ENCODE measurements at regions not wholly inside any gene's neighbourhood (a gene's known extent, or its start where the extent isn't known, plus 50 kb on each side); places are given as distances from the start of the nearest gene placed in this dataset.

- H3K36me3 ChIP-seq (ENCODE audit: control insufficient read depth, insufficient read depth, low read length) = no peaks in the 10 kb centered on the region
- no peak for ATAC-seq
- no peak for TF ChIP-seq CTCF (IDR thresholded peaks at IDR 0.05)
- TF ChIP-seq SIN3A (IDR thresholded peaks at IDR 0.05; ENCODE audit: borderline replicate concordance, insufficient read depth, low read depth, low read length) = no peak
- no peak for TF ChIP-seq POLR2AphosphoS5 (IDR thresholded peaks at IDR 0.05; ENCODE audit: low read depth, low read length)
- no peak for TF ChIP-seq TCF7L2 (IDR thresholded peaks at IDR 0.05; ENCODE audit: low read depth, low read length)
- no peak for TF ChIP-seq REST (IDR thresholded peaks at IDR 0.05; ENCODE audit: insufficient read depth in 1 of 2, low read depth in 2 of 2, low read length in 1 of 2)
- BruUV-seq (replicated peaks) = no TSS peak
- CTCF ChIA-PET = no interaction called here
- no peak for DNase-seq (ENCODE audit: low read depth, low spot score)
- no peaks in the 10 kb centered on the region for H3K9me3 ChIP-seq (ENCODE audit: control insufficient read depth, insufficient read depth, low read depth, low read length)
- in situ Hi-C loops (cut with HindIII; ENCODE audit: low pct_unique_long_range_greater_than_20kb, low sequenced_read_pairs) (no loop called here), intact Hi-C loops (cut with micrococcal nuclease; ENCODE audit: unreplicated experiment) (no loop called here)
- no peaks in the 10 kb centered on the region for H3K4me1 ChIP-seq (ENCODE audit: control insufficient read depth, insufficient read depth, low read length)
- H3K4me3 ChIP-seq (ENCODE audit: low read depth in 2 of 2, low read length in 2 of 2) = no peak overlapping the region
- no peaks in the 10 kb centered on the region for H3K27me3 ChIP-seq (ENCODE audit: control insufficient read depth, insufficient read depth, low read length)
- POLR2A ChIA-PET = no interaction called here
- no peak overlapping the region for H3K27ac ChIP-seq (ENCODE audit: low read length)
These were observed 137.6 kb downstream of the GRIN2B start for GRCh38 chr12:13843841-13844240.

- ChIA-PET CTCF (no interaction called here), POLR2A (no interaction called here)
- intact Hi-C loops (cut with micrococcal nuclease; ENCODE audit: unreplicated experiment) = no loop called here
- TF ChIP-seq SIN3A (IDR thresholded peaks at IDR 0.05; ENCODE audit: borderline replicate concordance, insufficient read depth, low read depth, low read length) = no peak
- no peak for TF ChIP-seq REST (IDR thresholded peaks at IDR 0.05; ENCODE audit: insufficient read depth in 1 of 2, low read depth in 2 of 2, low read length in 1 of 2)
- TF ChIP-seq POLR2AphosphoS5 (IDR thresholded peaks at IDR 0.05; ENCODE audit: low read depth, low read length) = no peak
- no peak for TF ChIP-seq TCF7L2 (IDR thresholded peaks at IDR 0.05; ENCODE audit: low read depth, low read length)
- no peak for TF ChIP-seq CTCF (IDR thresholded peaks at IDR 0.05)
- no peaks in the 10 kb centered on the region for H3K27me3 ChIP-seq (ENCODE audit: control insufficient read depth, insufficient read depth, low read length)
- no TSS peak for BruUV-seq (replicated peaks)
- H3K4me1 ChIP-seq (ENCODE audit: control insufficient read depth, insufficient read depth, low read length) = no peaks in the 10 kb centered on the region
- H3K4me3 ChIP-seq (ENCODE audit: low read depth in 2 of 2, low read length in 2 of 2) = no peak overlapping the region
- no peak for DNase-seq (ENCODE audit: low read depth, low spot score)
- in situ Hi-C loops (cut with HindIII; ENCODE audit: low pct_unique_long_range_greater_than_20kb, low sequenced_read_pairs) = no loop called here
- no peak for ATAC-seq
- no peaks in the 10 kb centered on the region for H3K9me3 ChIP-seq (ENCODE audit: control insufficient read depth, insufficient read depth, low read depth, low read length)
- no peaks in the 10 kb centered on the region for H3K36me3 ChIP-seq (ENCODE audit: control insufficient read depth, insufficient read depth, low read length)
- no peak overlapping the region for H3K27ac ChIP-seq (ENCODE audit: low read length)
These were observed 140.0 kb downstream of the GRIN2B start for GRCh38 chr12:13841358-13841757.

Data from Panc1 (cell line).